Effector memory CD8-positive, alpha-beta T cell (primary cell): ENCODE measurements at regions not wholly inside any gene's neighbourhood (a gene's known extent, or its start where the extent isn't known, plus 50 kb on each side); places are given as distances from the start of the nearest gene placed in this dataset.
"Not testable (repeated sequence)": the region's sequence is repeated elsewhere in the genome, so short reads cannot be mapped to it uniquely, and the experiment has no call there.

Source experiments
- ATAC-seq: fragments of 150-1000 bp; cut with Tn5 transposase; replicated peaks from 2 replicates; pipeline ENCODE4 v1.10.0; 2021; ENCODE audit warnings: mild to moderate bottlenecking, moderate library complexity
- DNase-seq, 3 experiments: peaks; one replicate each; pipeline ENCODE4 v3.0.0; 2021
- H3K27ac Mint-ChIP-seq, 2 donors: one replicate each; pipeline ENCODE4 v1.8.0; 2022; ENCODE audit warnings: mild to moderate bottlenecking in 2 of 2, mixed read lengths in 2 of 2, moderate library complexity in 2 of 2
- H3K27me3 Mint-ChIP-seq, 2 donors: one replicate each; pipeline ENCODE4 v1.8.0; 2022; ENCODE audit warnings: mixed read lengths in 2 of 2
- H3K36me3 Mint-ChIP-seq: one replicate; pipeline ENCODE4 v1.8.0; 2022; ENCODE audit warnings: mild to moderate bottlenecking, moderate library complexity, mixed read lengths; ENCODE audit not compliant: insufficient read depth
- H3K4me1 Mint-ChIP-seq, 2 donors: one replicate each; pipeline ENCODE4 v1.8.0; 2022; ENCODE audit warnings: low read depth in 2 of 2, mixed read lengths in 2 of 2
- H3K4me3 Mint-ChIP-seq, 2 donors: one replicate each; pipeline ENCODE4 v1.8.0; 2022; ENCODE audit warnings: mild to moderate bottlenecking in 2 of 2, mixed read lengths in 2 of 2, moderate library complexity in 2 of 2
- H3K9me3 Mint-ChIP-seq, 2 donors: one replicate each; pipeline ENCODE4 v1.8.0; 2022; ENCODE audit warnings: mixed read lengths in 2 of 2

DNA sequence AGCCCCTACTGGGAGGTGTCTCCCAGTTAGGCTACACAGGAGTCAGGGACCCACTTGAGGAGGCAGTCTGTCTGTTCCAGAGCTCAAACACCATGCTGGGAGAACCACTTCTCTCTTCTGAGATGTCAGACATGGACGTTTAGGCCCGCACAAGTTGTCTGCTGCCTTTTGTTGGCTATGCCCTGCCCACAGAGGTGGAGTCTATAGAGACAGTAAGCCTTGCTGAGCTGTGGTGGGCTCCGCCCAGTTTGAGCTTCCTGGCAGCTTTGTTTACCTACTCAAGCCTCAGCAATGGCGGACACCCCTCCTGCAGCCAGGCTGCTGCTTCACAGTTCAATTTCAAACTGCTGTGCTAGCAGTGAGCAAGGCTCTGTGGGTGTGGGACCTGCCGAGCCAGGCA, 88.6 kb upstream of the HAND2 start:
- not testable (repeated sequence) for H3K4me3 Mint-ChIP-seq, DNase-seq, H3K27ac Mint-ChIP-seq, ATAC-seq, H3K4me1 Mint-ChIP-seq, H3K36me3 Mint-ChIP-seq, H3K27me3 Mint-ChIP-seq
- H3K9me3 Mint-ChIP-seq, result peaks cover 13 to 23% of the 10 kb centered on the region in 2 donors

DNA sequence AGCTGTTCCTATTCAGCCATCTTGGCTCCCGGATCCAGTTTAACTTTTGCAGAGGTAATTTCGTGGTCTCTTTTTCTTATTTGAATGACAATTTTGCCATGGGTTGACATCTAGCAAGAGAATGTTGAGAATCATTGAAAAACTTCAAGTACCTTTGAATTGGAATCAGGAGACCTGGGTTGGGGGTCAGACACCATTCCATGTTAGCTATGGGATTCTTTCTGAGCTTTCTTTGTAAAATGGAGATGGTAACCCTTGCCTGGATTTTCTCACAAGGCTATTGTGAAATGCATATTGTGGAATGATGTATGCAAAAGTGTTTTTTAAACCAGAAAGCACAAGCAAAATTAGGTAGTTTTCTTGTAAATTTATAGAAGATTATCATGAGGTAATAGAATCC, 79.1 kb upstream of the HAND2 start:
- DNase-seq (no peak), ATAC-seq (no peak)
- no peak overlapping the region for H3K27ac Mint-ChIP-seq
- H3K4me1 Mint-ChIP-seq, result no peaks in the 10 kb centered on the region
- peaks cover 7 to 10% of the 10 kb centered on the region in 2 donors for H3K9me3 Mint-ChIP-seq
- no peak overlapping the region for H3K4me3 Mint-ChIP-seq
- no peaks in the 10 kb centered on the region for H3K27me3 Mint-ChIP-seq
- H3K36me3 Mint-ChIP-seq, result no peaks in the 10 kb centered on the region

DNA sequence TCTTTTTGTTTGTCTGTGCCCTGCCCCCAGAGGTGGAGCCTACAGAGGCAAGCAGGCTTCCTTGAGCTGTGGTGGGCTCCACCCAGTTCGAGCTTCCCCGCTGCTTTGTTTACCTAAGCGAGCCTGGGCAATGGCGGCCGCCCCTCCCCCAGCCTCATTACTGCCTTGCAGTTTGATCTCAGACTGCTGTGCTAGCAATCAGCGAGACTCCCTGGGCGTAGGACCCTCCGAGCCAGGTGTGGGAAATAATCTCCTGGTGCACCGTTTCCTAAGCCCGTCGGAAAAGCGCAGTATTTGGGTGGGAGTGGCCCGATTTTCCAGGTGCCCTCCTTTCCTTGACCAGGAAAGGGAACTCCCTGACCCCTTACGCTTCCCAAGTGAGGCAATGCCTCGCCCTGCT, 78.6 kb upstream of the HAND2 start:
- not testable (repeated sequence) for H3K36me3 Mint-ChIP-seq, H3K4me3 Mint-ChIP-seq, ATAC-seq, DNase-seq, H3K27ac Mint-ChIP-seq, H3K27me3 Mint-ChIP-seq, H3K4me1 Mint-ChIP-seq
- H3K9me3 Mint-ChIP-seq, result peaks cover 7 to 10% of the 10 kb centered on the region in 2 donors

DNA sequence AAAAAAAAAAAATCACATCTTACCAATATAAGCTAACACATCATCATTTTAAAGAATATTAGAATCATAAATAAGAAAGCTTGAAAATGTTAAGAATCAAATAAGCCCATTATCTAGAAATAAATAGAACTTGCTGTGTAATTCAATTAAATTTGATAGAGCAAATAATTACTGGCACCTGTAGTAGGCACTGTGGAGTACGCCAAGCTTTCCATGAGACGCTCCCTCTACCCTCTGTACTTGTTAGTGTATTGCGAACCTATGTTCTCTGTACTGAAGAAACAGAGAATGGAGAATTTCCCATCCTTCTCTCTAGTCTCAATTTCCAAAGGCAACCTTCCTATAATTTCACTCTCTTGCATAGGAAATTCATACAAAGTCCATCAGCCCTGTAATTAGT, 61.7 kb upstream of the HAND2 start:
- no peak for ATAC-seq
- Mint-ChIP-seq H3K4me3 (no peak overlapping the region), H3K27me3 (peaks cover 0 to 22% of the 10 kb centered on the region in 2 donors)

DNA sequence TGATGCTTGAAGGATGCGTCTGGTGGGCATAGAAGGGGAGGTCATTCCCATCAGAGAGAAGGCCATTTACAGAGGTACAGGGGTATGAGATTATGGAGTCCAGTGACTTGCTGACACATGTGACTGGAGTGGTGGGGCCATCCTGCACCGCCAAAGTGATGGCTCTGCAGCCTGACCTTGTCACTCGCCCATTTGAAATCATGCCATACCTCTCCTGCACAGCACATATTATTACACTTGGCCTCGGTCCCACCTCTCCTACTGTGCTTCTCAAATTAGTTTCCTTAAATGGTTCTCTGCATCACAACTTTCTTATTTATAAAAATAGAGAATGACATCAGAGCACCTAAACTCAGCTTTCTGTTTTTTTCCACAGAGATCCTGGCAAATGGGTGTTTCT, 60.7 kb upstream of the HAND2 start:
- Mint-ChIP-seq H3K27me3 (peaks cover 6 to 31% of the 10 kb centered on the region in 2 donors), H3K27ac (no peak overlapping the region), H3K9me3 (no peaks in the 10 kb centered on the region), H3K4me1 (no peaks in the 10 kb centered on the region), H3K4me3 (no peak overlapping the region), H3K36me3 (no peaks in the 10 kb centered on the region)
- no peak for DNase-seq
- ATAC-seq, result no peak

More for the DNA sequence above, 61.7 kb upstream of the HAND2 start:
- DNase-seq, result no peak
- H3K9me3 Mint-ChIP-seq, result no peaks in the 10 kb centered on the region
- H3K27ac Mint-ChIP-seq, result no peak overlapping the region
- no peaks in the 10 kb centered on the region for H3K36me3 Mint-ChIP-seq
- H3K4me1 Mint-ChIP-seq, result no peaks in the 10 kb centered on the region

DNA sequence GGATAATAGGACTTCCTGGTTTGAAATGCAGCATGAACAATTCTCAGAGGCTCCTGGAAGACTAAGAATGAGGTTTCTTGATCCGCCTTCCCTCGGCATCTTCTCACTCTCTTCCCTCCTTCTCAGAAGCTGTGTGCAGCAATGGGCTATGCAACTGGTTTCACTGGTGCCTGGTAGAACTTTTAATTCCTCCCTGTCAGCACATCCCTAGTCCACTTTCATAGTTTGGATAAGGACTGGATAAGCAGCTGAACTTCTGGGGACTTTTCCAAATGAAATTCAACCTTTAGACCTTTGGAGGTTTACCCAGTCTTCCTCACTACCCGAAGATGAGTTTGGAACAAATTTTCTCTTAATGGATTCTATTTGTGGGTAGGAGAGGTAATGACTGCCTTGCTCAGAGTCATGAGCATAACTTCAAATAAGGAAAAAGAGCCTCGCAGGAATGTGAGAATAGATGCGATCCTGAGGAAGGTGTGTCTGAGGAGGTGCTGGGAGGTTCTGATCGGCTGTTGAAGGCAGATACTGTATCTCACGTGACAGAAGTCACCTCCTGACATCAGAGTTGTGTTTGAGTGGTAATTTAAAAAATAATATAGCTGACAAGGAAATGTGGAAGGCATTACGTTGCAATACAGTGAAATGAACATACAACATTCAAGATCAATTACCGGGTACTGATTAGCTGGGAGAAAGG, 56.0 kb upstream of the HAND2 start:
- no peak overlapping the region for H3K4me3 Mint-ChIP-seq
- H3K9me3 Mint-ChIP-seq, result no peaks in the 10 kb centered on the region
- H3K4me1 Mint-ChIP-seq, result no peaks in the 10 kb centered on the region
- H3K27me3 Mint-ChIP-seq, result peaks cover 6 to 41% of the 10 kb centered on the region in 2 donors
- DNase-seq (no peak), ATAC-seq (no peak)
- H3K36me3 Mint-ChIP-seq, result no peaks in the 10 kb centered on the region
- no peak overlapping the region for H3K27ac Mint-ChIP-seq

DNA sequence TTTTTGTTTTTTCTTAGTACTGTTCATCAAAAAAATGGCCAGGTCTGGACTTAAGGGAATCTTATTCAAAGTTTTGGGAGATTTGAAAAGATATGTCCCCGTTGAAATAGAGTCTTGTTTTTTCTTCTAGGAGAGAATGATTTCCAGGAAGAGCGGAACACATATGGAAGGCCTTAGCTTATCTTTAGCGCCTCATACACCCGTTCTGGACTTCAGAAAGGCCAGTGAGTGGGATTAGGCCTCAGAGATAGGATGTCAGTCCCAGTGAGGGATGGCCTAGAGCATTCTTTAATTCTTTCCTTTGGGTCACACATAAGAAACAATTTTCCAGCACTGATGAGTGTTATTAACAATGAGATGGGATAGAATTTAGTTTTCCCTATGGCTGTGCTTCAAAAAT, 54.5 kb upstream of the HAND2 start:
- Mint-ChIP-seq H3K27me3 (peaks cover 6 to 27% of the 10 kb centered on the region in 2 donors), H3K27ac (no peak overlapping the region), H3K4me1 (no peaks in the 10 kb centered on the region), H3K36me3 (no peaks in the 10 kb centered on the region), H3K9me3 (no peaks in the 10 kb centered on the region), H3K4me3 (no peak overlapping the region)
- DNase-seq (no peak), ATAC-seq (no peak)
